ENCODE measurements at regions not wholly inside any gene's neighbourhood (a gene's known extent, or its start where the extent isn't known, plus 50 kb on each side); places are given as distances from the start of the nearest gene placed in this dataset.

DNA sequence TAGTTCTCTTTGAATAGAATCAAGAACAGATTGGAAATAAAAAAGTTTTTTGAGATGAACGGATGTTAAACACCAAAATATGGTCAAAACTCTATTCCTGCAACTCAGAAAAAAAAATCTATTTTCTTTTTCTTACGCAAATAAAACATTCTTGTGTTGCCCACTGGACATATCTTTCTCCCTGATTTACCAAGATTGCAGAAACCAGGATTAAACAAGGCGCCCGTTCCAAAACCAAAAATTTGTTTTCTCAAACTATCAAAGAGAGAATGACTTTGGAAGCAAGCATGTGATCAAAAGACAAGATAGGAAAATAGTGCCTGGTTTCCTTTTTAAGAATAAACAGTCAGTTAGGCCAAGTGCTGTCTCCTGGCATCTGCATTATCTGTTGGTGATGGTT lies 273.1 kb downstream of the CLIC5 start:
- in situ Hi-C loops (cut with MboI; ENCODE audit: low sequenced_read_pairs), result no loop called here

DNA sequence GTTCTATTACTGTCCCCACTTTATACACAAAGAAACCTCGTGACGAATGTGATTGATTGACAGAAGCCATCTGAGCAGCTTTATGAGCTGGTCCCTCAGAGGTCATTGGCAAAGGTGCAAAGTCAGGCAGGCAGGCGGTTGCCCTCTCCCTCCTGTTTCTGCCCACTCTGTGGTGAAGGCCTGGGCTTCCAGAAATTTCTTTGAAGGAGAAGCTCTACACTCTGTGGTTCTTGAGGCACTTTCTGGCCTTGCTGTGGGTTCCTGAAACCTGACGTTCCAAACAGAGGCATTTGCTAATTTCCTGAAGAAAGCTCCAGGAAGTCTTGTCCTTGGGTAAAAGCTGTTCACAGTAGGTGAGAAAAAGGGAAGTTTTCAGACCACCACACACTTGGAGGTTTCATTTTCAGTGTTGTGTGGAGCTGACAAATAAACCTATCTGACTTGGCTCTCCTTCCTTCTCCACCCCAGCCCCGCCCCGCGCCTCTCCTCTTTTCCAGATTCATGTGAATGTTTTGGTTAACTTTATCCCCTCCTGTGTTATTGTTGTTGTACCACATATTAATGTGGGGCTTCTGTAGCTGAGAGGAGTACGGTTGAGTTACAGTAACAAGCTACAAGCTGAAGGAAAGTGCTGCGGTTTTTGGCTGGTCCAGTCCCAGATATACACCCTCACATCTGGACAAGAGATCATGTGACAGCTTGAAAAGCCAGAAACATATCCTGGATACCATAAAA lies 274.1 kb downstream of the CLIC5 start:
- in situ Hi-C loops (cut with MboI; ENCODE audit: low sequenced_read_pairs), result no loop called here

DNA sequence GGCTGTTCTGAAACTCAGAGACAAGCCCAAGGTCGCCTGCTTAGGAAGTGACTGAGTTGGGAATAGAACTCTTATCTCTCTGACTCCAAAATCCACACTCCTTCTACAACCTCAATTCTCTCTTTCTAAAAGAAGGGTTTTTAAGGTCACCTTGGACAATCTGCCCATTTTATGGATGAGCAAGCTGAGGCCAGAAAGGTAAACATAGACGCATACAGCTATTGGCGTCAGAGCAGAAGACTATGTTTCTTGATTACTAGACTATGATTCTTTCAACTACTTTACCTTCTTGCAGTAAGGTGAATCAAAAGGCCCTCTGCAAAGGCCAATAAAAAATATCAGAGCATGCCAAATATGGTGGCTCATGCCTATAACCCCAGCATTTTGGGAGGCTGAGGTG lies 276.6 kb downstream of the CLIC5 start:
- in situ Hi-C loops (cut with MboI; ENCODE audit: low sequenced_read_pairs), result no loop called here

DNA sequence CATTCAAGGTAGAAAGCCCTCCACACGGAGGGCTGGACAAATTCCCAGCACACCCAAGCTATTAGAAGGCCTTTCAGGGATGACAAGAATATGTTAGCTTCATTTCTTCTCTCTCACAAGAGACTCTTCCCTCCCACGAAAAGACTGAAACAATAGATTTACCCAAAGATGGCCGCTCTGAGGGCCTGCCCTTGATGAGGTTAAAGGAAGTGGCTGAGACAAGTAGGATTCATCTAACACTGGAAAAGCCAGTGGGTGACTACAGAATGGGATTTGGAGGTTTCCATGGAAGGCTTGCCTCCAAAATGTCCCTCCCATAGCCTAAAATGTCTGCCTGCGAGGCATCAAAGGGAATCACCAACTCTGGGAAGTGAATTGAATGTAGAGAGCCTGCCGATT lies 277.6 kb downstream of the CLIC5 start:
- in situ Hi-C loops (cut with MboI; ENCODE audit: low sequenced_read_pairs), result no loop called here

DNA sequence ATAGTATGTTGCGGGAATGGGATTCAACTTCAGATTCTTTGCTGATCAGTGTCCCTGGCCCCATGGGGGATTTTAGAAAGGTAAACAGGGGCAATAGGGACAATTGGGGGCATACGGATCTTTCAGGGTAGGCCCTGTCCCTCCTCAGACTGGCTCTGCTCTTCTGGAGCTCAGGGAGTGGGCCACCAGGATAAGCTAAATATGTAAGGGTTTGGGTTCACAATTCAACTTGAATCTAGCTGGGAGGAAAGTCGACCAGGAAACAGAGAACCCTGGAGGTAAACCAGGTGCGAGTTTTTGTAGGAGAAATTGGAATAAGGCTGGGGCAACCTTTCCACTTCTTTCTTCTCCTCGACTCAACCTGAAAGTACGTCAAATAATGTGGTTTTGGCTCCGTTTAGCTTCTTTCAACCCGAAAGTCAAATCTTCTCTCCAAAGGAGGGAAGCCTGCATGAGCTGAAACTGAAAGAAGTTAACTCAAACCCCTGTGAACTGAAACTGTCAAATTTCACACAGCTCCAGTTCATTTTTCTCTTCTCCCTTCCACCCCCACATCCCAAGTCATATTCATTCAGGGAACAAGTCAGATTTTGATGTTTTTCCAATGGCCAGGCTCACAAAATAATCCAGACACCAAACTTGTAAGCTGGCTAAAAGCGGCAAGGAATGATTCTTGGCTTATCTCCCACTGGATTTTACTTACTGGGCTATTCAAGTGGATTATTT lies 278.2 kb downstream of the CLIC5 start:
- in situ Hi-C loops (cut with MboI; ENCODE audit: low sequenced_read_pairs), result no loop called here

DNA sequence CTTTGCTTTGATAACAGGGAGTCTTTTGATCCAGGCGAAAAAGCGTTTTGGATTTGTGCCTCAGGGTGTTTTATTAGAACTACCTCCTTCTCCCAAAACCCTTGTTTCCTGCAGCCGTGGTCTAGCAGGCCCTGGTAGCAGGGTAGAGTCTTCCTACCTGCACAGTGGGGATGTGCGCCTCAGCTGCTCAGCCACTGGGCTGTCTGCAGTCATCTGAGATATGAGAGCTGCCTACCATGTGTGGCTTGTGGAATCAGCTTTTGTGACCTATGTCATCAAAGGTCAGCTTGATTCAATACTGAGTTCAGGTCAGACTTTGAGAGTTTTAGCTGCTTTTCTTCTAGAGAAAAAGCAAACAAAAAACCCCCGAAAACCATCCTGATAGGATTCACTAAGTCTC lies 279.5 kb downstream of the CLIC5 start:
- in situ Hi-C loops (cut with MboI; ENCODE audit: low sequenced_read_pairs), result no loop called here

DNA sequence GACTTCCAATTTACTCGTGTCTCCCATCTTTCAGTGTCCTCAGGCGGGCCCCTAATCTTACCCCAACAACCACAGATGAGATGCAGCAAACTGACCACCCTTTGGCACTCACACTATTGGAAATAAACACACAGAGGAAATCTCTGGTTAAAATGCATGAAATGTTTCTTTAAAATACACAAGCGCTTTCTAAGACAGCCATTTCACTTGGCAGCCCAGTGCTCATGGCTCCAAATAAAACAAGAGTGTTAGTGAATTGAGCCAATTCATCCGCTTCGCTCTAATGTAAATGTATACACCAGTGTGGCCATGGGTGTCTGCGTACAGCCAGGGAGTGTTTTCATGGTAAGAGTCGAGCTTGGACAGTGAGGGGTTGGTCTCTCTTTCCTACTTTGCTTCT lies 282.9 kb downstream of the CLIC5 start:
- in situ Hi-C loops (cut with MboI; ENCODE audit: low sequenced_read_pairs), result no loop called here

DNA sequence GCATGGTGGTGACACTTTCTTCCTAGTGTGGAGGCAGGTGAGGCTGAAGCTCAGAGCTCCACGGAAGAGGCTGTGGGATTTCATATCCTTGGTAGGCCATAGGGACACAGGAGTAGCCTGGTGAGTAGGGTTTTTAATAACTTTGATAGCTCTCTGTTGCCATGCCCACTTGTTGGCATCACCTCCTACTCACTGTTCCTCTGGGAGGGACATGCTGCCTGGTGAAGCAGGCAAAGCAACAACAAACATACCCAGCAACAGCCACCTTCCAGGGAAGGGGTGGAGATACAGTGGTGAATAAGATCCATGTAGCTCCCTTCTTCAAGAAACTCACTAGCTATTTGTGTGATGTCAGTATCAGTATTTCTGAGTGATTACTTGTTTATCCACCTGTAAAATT lies 285.4 kb downstream of the CLIC5 start:
- in situ Hi-C loops (cut with MboI; ENCODE audit: low sequenced_read_pairs), result no loop called here

DNA sequence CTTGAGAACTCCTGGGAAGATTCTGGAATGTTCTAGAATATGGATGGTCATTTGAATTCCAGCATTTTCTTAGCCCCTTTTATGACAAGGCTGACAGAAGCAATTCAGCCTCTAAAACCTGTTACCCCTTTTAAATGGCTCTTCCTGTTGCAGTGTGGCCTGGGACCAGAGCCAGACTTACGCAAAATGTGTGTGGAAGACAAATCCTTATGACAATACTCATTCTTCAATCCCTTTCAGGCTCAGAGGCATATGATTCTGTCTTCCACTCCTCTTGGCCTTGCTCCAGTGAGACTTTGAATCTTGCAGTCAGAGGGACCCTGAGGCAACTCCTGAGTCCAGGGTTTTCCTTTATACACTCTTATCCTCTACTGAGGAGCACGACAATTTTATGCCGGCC lies 287.0 kb downstream of the CLIC5 start:
- in situ Hi-C loops (cut with MboI; ENCODE audit: low sequenced_read_pairs), result no loop called here

DNA sequence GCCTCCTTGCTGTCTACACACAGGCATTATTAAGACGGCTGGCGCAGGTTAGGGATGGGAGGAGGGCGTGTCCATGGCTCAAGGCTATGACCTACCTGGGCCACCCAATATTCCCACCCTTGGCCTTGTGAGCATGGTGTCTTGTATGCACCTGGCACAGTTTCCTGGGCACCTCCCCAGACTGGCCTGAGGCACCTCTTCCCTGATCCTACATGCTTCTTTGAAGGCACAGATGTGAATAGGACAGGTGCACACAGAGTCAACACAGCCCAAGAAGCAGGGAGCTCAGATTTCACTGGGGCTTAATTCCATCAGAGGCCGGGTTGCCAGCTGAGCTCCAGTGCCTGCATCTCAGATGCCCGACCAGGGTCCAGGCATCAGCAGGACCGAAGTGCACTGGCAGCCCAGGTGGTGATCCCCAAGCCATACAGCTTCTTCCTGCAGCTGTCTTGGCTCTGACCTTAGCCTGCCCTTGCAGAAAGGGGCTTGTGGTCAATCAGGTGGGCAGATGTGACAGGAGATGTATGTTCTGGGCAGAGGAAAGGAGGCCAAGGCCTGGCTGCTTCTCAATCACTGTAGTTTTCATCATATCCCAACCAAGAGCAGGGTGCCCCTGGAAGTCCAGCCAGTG lies 287.7 kb downstream of the CLIC5 start:
- in situ Hi-C loops (cut with MboI; ENCODE audit: low sequenced_read_pairs), result no loop called here

DNA sequence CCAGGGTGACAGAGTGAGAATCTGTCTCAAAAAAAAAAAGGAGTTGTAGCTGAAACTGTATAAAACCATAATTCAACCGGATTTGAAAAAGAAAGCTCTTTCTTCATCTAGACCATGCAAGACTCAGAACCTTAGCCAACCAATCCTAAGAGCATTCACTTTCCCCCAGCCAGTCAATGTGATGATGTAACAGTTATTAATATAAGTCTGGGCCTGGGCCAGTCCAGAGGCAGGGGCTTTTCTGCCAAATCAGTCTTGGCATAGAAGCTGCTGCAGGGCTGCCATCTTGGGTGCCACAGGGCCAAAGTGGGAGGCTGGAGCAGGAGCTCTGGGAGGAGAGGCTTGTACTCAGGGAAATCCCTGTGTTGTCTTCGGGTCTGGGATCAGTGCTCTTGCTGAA lies 288.4 kb downstream of the CLIC5 start:
- in situ Hi-C loops (cut with MboI; ENCODE audit: low sequenced_read_pairs), result no loop called here

DNA sequence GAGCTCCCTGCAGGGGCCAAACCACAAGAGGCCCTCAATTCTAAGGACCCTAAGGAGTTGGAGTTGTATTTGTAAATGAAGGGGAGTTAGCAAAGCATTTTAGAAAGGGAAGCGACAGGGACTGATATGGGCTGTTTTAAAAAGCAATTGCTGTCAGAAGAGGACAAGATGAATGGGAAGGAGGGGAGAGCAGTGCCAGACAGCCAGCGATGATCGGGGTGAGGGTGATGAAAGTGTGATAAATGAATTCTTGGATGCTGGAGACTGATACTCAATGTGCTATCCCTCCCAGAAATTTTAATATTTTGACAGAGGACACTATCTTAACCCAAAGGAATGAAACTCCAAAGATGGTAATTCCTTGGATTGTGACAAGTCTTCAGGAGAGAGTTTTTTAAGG lies 289.2 kb downstream of the CLIC5 start:
- in situ Hi-C loops (cut with MboI; ENCODE audit: low sequenced_read_pairs), result no loop called here

DNA sequence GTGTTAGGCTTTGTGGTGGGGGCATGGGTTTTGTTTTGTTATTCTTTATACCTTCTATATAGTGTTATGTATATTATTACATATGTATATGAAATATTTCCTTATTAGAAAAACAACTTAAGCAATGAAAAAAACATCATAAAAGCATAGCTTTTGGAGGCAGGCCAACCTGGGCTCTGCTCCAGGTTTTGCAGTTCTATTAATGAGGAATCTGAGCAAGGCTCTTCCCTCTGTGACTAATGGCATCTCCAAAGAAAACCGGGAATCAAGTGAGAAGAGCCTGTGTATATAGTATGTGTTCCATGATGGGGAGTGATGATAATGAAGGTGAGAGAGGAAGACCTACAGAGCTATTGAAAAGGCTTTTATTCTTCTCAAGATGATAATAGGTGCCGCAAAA lies 291.1 kb downstream of the CLIC5 start:
- in situ Hi-C loops (cut with MboI; ENCODE audit: low sequenced_read_pairs), result loop anchor here (25.0 kb wide), 2 partner anchors 287 to 1087 kb away; no protein-coding TSS in a partner anchor

DNA sequence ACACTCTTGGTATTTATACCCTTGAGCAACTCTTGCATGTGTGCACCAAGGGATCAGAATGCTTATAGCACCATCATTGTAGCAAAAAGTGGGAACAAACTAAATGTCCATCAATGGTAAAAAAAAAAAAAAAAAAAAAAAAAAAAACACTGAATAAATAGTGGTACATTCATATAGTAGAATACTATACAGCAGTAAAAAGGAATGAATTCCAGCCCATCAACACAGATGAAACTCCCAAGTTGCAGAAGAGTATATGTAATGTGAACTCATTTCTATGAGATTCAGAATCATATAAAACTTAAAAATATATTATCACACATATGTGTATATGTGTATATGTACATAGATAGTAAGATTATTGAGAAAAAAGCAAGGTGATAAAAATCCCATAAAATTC lies 291.6 kb downstream of the CLIC5 start:
- in situ Hi-C loops (cut with MboI; ENCODE audit: low sequenced_read_pairs), result loop anchor here (25.0 kb wide), 2 partner anchors 287 to 1087 kb away; no protein-coding TSS in a partner anchor

DNA sequence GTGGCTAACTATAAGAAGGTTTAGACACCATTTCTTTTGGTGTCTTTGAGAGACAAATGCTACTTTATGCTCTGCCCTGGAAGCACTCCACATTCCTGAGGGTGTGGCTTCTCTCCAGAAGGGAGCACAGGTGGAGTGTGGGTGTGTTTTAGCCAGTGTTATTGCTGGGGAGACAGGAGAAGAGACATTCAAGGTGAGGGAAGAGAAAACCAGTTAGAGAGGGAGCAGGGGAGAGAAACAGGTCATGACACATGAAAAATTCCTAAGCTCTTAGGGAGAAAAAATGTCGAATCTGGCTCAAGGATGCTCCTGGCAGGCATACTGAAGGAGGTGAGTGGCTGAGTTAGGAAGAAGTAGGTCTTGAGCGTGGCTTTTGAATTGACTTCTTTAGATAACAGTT lies 292.8 kb downstream of the CLIC5 start:
- in situ Hi-C loops (cut with MboI; ENCODE audit: low sequenced_read_pairs), result loop anchor here (25.0 kb wide), 2 partner anchors 286 to 1086 kb away; no protein-coding TSS in a partner anchor

DNA sequence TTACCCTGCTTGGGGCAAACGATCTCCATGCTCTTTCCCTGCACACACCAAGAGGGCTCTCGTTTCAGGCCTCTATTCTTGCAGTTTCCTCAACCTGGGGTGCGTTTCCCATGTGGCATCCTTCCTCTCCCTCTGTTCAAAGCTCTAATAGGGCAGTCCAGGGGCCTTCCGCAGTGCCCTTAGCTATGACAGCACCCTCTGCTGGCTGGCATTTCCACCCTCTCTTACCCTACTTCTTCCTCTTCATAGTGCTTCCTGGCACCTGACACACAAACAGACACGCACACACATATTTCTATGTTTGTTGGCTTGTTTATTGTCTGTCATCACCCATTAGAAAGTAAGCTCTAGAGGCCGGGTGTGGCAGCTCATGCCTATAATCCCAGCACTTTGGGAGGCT lies 294.0 kb downstream of the CLIC5 start:
- in situ Hi-C loops (cut with MboI; ENCODE audit: low sequenced_read_pairs), result loop anchor here (25.0 kb wide), 2 partner anchors 284 to 1084 kb away; no protein-coding TSS in a partner anchor

DNA sequence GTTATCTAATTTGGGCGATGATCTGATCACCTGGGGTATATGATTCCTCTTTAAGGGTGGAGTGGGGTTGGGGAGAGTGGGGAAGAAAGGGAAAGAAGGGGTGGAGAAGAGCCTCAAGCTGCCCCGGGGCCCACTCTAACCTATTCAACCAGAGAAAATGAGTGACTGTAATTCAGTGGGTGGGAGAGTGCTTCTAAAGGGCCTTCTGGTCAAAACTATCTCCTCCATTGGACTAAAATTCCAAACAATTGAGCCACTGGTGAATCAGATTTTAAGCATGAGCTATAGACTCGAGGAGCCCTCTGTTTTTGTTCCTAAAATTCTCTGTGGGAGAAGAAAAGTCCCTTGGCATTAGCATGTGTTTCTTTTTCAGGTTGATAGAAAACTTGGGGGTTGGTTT lies 296.8 kb downstream of the CLIC5 start:
- in situ Hi-C loops (cut with MboI; ENCODE audit: low sequenced_read_pairs), result loop anchor here (25.0 kb wide), 2 partner anchors 282 to 1082 kb away; no protein-coding TSS in a partner anchor

DNA sequence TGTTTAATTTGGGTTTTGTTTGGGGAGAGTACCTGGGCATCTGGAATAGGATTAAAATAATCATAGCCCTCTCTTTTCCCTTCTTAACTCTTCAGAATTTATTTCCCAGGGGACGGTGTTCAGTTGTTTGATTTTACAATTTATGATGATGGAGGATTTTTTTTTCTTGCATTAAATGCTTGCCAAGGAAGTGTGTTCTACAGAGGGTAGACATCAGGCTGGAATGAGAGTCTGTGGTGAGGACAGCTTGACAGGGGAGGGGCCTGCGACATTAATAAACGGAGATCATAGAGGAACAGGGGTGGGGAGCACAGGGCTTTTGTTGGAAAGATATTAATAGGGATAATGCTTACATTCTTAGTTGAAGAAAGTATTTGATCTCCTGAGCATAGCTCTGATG lies 297.5 kb downstream of the CLIC5 start:
- in situ Hi-C loops (cut with MboI; ENCODE audit: low sequenced_read_pairs), result loop anchor here (25.0 kb wide), 2 partner anchors 281 to 1081 kb away; no protein-coding TSS in a partner anchor

DNA sequence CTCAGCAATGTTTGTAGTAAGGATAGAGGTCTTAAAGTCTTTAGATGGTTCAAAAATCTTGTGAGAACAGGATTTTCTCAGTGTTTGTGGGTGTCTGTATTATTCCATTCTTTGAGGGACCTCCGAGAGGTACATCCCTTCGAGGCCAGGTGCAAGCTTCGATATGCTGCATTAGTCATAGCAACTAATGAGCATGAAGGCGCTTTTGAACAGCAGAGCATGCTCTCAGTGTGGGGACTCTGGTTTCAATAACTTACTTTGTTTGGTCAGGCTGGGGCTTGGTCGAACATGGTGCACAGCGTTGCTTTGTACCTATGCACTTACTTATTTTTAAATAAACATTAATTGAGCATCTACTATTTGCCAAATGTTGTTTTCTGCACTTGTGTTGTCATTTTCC lies 297.9 kb downstream of the CLIC5 start:
- in situ Hi-C loops (cut with MboI; ENCODE audit: low sequenced_read_pairs), result loop anchor here (25.0 kb wide), 2 partner anchors 280 to 1080 kb away; no protein-coding TSS in a partner anchor

DNA sequence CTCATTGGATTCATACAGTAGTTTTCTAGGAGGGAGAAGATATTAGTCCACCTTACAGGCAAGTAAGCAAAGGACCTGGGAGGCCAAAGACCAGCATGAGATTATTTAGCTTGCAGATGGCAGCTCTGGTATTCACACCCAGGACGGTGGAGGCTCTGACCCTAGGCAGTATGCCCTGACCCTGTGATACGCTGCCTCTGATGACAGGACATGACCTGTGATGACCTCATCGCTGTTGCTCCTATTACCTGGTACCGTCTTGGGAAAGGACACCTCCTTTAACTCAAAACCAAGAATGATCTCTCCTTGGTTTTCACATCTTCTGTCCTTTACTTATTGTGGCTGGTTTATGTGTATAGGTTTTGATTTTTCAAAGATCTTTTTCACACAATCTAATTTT lies 298.6 kb downstream of the CLIC5 start:
- in situ Hi-C loops (cut with MboI; ENCODE audit: low sequenced_read_pairs), result loop anchor here (25.0 kb wide), 2 partner anchors 280 to 1080 kb away; no protein-coding TSS in a partner anchor

DNA sequence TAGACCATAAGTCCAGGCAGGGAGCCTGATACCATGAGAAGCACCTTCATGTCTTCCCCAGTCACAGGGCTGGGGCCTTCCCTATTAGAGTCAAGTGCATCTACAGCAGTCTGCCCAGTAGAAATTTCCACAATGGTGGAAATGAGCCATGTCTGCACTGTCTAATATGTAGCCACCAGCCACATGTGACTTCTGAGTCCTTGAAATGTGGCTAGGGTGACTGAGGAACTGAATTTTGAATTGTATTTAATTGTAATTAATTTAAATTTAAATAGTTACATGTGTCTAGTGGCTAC lies 300.2 kb downstream of the CLIC5 start:
- in situ Hi-C loops (cut with MboI; ENCODE audit: low sequenced_read_pairs), result loop anchor here (25.0 kb wide), 2 partner anchors 278 to 1078 kb away; no protein-coding TSS in a partner anchor

Data from HL-60/S4 treated with phorbol 12-myristate 13-acetate at 8.2 ng/mL for 4 days and 3 days (cell line).